Psoas muscle (tissue), 7 donors: ENCODE measurements at regions not wholly inside any gene's neighbourhood (a gene's known extent, or its start where the extent isn't known, plus 50 kb on each side); places are given as distances from the start of the nearest gene placed in this dataset.

Experiments
- ATAC-seq, 4 donors: fragments of 200-7000 bp; cut with Tn5 transposase; one replicate each; pipeline ENCODE4 v1.9.1; 2020; ENCODE audit warnings: moderate library complexity in 3 of 4, mild to moderate bottlenecking in 2 of 4
- DNase-seq, 2 donors: peaks; one replicate each; pipeline ENCODE4 v3.0.0-alpha.2; 2020
- H3K27ac ChIP-seq: fragments of 200-600 bp; one replicate; pipeline ENCODE4 v1.8.0; 2022
- H3K27me3 ChIP-seq, 3 donors: fragments of 200-600 bp in 1 of 3; one replicate each; pipeline versions ENCODE4 v1.6.1 to v1.8.0; 2013 to 2022; ENCODE audit warnings: low read length in 2 of 3, mild to moderate bottlenecking in 2 of 3, moderate library complexity in 1 of 3; ENCODE audit not compliant: insufficient read depth in 3 of 3
- H3K36me3 ChIP-seq, 2 donors: fragments of 200-600 bp in 1 of 2; one replicate each; pipeline versions ENCODE4 v1.6.1 to v1.8.0; 2013 to 2022; ENCODE audit warnings: low read depth in 1 of 2, mild to moderate bottlenecking in 1 of 2, moderate library complexity in 1 of 2; ENCODE audit not compliant: insufficient read depth in 1 of 2
- H3K4me1 ChIP-seq: fragments of 200-600 bp; one replicate; pipeline ENCODE4 v1.8.0; 2022
- H3K4me3 ChIP-seq: fragments of 200-600 bp; one replicate; pipeline ENCODE4 v1.8.0; 2022; ENCODE audit warnings: mild to moderate bottlenecking
- H3K9me3 ChIP-seq: fragments of 200-600 bp; one replicate; pipeline ENCODE4 v1.8.0; 2022
- CTCF ChIP-seq: fragments of 200-600 bp; IDR thresholded peaks from one replicate; pipeline ENCODE4 v1.8.0; 2022; ENCODE audit warnings: antibody characterized with exemption
- WGBS, 3 donors: extraction: QIAGEN DNeasy Blood & Tissue Kit; methylation state at CpG; one replicate each; pipeline versions ENCODE4 v1.1.6 to v1.1.7; 2013; 5-methylcytosine and 5-hydroxymethylcytosine counted together
- intact Hi-C, 2 donors: fragments of 100-400 bp; cut with DNase I; formaldehyde crosslinking; loops; one replicate each; pipeline versions ENCODE4 v1.11.0 to v1.14.2; 2022
- donor health status: healthy with polysubstance abuse.
- donor health status: DM: no; HTN: no; CAD: no; lungs with moderate emphysema.
- donor health status: Bipolar disorder and iron deficiency.
- donor health status: healthy.
- donor health status: DM: yes; HTN: yes; CAD: no.
- donor health status: DM: no; HTN: no; CAD: no.
- donor health status: DM: yes; HTN: yes; CAD: no.

GRCh38 chr6:144335311-144335861, 50.3 kb downstream of the UTRN start:
- TF ChIP-seq CTCF = no peak
- H3K9me3 ChIP-seq = no peaks in the 10 kb centered on the region
- no peaks in the 10 kb centered on the region for H3K36me3 ChIP-seq
- H3K4me3 ChIP-seq = peak overlapping the region; percentile 58
- no peak for DNase-seq
- intact Hi-C loops = loop anchor here in 1 of 2 donors (2.0 kb wide), 1 partner anchor 49 kb away; no protein-coding TSS in a partner anchor
- peak overlapping the region; percentile 88 for H3K27ac ChIP-seq
- H3K27me3 ChIP-seq = no peaks in the 10 kb centered on the region
- ATAC-seq = peak in 2 of 4 donors; percentile 15 to 21
- H3K4me1 ChIP-seq = peaks cover 56% of the 10 kb centered on the region
- 26 to 35% (median 32%) methylated on average over 5 of the region's 5 CpGs for whole genome bisulfite sequencing, 3 donors

DNA sequence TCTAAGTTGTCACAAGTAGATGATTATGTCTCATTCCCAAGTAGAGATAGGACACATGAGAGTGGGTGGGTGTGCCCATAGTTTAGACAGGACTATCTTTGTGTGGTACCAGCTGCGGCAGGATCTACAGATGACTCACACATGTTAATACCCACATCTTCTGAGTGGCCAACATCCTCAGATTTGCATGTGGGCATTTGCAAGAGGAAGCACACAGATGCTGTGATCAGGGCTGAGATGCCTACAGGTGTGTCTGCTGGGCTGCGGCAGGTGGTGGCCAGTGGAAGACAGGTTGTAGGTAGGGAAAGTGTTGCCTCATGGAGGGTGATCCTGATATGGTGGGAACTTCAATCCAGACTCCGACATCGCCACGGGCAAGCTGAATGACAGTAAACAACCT, 50.8 kb downstream of the UTRN start:
- H3K9me3 ChIP-seq = no peaks in the 10 kb centered on the region
- ATAC-seq = no peak
- no peak for DNase-seq
- peaks cover 56% of the 10 kb centered on the region for H3K4me1 ChIP-seq
- no peak overlapping the region for H3K4me3 ChIP-seq
- H3K27ac ChIP-seq = peak overlapping the region; percentile 88
- 83 to 92% (median 87%) methylated on average over 5 of the region's 5 CpGs for WGBS, 3 donors
- intact Hi-C loops = loop anchor here in 1 of 2 donors (2.0 kb wide), 1 partner anchor 49 kb away; no protein-coding TSS in a partner anchor
- H3K27me3 ChIP-seq = no peaks in the 10 kb centered on the region
- no peak for TF ChIP-seq CTCF
- no peaks in the 10 kb centered on the region for H3K36me3 ChIP-seq

GRCh38 chr6:144336900-144337299, 51.8 kb downstream of the UTRN start:
- Histone ChIP-seq H3K27me3 (no peaks in the 10 kb centered on the region), H3K9me3 (no peaks in the 10 kb centered on the region), H3K4me1 (peaks cover 53% of the 10 kb centered on the region), H3K4me3 (no peak overlapping the region), H3K27ac (no peak overlapping the region), H3K36me3 (no peaks in the 10 kb centered on the region)
- intact Hi-C loops = no loop called here
- no peak for TF ChIP-seq CTCF
- ATAC-seq (no peak), DNase-seq (no peak)
- 70 to 87% (median 78%) methylated on average over 2 of the region's 2 CpGs for WGBS, 3 donors

GRCh38 chr6:144338474-144338873, 53.3 kb downstream of the UTRN start:
- no peaks in the 10 kb centered on the region for H3K9me3 ChIP-seq
- 88 to 92% (median 91%) methylated on average over 6 of the region's 6 CpGs for WGBS, 3 donors
- ATAC-seq = no peak
- H3K4me3 ChIP-seq = no peak overlapping the region
- H3K27me3 ChIP-seq = no peaks in the 10 kb centered on the region
- TF ChIP-seq CTCF = no peak
- H3K4me1 ChIP-seq = peaks cover 52% of the 10 kb centered on the region
- intact Hi-C loops = no loop called here
- no peak for DNase-seq
- H3K27ac ChIP-seq = no peak overlapping the region
- H3K36me3 ChIP-seq = no peaks in the 10 kb centered on the region
